HCT116 (cell line): ENCODE measurements at regions not wholly inside any gene's neighbourhood (a gene's known extent, or its start where the extent isn't known, plus 50 kb on each side); places are given as distances from the start of the nearest gene placed in this dataset.

Experiments
- CTCF ChIP-seq, 3 experiments: fragments of 200-600 bp in 1 of 3; sonication (generic) in 1 of 3; IDR thresholded peaks in 2 of 3; conservative IDR thresholded peaks in 1 of 3; 2 replicates each; pipeline ENCODE4 v1.5.1; 2012 to 2017; ENCODE audit warnings: low read depth in 2 of 3, low read length in 2 of 3, antibody characterized with exemption in 1 of 3, borderline replicate concordance in 1 of 3, control low read depth in 1 of 3, mild to moderate bottlenecking in 1 of 3, mixed read lengths in 1 of 3, mixed run types in 1 of 3, moderate library complexity in 1 of 3; ENCODE audit not compliant: insufficient read depth in 1 of 3
- REST ChIP-seq: IDR thresholded peaks from 2 replicates; pipeline ENCODE4 v1.6.1; 2012; ENCODE audit warnings: low read depth
- YY1 ChIP-seq: IDR thresholded peaks from 2 replicates; pipeline ENCODE4 v1.6.1; 2011; ENCODE audit warnings: low read length, low read depth, moderate library complexity, mild to moderate bottlenecking; ENCODE audit not compliant: insufficient replicate concordance; ENCODE audit errors: extremely low read depth
- TF ChIP-seq, protein P1 (sequence below): IDR thresholded peaks from 2 replicates; pipeline ENCODE4 v1.6.1; 2011; ENCODE audit warnings: mild to moderate bottlenecking, low read length, moderate library complexity; ENCODE audit not compliant: insufficient replicate concordance; ENCODE audit errors: extremely low read depth

DNA sequence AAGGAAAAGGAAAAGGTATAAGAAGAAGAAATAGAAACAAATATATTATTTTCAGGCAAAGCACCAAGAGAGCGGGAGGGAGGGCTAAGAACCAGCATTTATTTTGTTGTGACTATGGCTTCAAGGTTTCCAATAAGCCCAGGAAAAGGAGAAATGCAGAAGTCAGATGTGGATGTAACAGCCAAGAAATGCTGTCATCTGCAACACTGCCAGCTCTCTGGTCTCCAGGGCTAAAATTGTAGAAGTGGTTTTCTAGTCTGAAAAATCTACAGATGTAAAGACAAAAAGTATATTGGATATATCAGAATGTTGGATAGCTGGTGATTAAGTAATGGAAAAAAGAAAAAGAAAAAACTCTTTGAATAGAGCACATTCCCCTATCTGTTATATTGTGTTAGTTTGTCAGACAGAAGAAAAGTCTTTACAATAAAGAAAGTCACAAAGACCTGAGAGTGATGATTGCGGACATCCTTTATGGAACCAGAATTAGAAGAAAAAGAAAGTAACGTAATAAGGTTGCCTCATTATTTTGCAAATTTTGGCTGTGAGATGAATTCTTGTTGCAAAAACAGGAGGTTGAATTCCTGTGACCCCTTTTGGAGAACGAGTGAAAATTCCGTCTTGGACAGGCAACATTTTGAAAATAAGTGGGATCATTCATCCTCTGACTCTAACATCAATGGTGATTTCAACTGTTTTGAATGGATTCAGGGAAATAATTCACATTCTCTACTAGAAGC is 938.1 kb downstream of the TTLL7 start:
- TF ChIP-seq YY1 (no peak), CTCF (IDR thresholded peaks at IDR 0.05 in 2 of 3, conservative IDR thresholded peaks at IDR 0.05 in 1 of 3; ENCODE audit: borderline replicate concordance in 1 of 3, insufficient read depth in 1 of 3, low read depth in 2 of 3, low read length in 2 of 3) (no peak), REST (no peak)
- TF ChIP-seq, protein P1, sequence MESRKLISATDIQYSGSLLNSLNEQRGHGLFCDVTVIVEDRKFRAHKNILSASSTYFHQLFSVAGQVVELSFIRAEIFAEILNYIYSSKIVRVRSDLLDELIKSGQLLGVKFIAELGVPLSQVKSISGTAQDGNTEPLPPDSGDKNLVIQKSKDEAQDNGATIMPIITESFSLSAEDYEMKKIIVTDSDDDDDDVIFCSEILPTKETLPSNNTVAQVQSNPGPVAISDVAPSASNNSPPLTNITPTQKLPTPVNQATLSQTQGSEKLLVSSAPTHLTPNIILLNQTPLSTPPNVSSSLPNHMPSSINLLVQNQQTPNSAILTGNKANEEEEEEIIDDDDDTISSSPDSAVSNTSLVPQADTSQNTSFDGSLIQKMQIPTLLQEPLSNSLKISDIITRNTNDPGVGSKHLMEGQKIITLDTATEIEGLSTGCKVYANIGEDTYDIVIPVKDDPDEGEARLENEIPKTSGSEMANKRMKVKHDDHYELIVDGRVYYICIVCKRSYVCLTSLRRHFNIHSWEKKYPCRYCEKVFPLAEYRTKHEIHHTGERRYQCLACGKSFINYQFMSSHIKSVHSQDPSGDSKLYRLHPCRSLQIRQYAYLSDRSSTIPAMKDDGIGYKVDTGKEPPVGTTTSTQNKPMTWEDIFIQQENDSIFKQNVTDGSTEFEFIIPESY = no peak
